ENCODE measurements at regions not wholly inside any gene's neighbourhood (a gene's known extent, or its start where the extent isn't known, plus 50 kb on each side); places are given as distances from the start of the nearest gene placed in this dataset.
"Not testable (repeated sequence)": the region's sequence is repeated elsewhere in the genome, so short reads cannot be mapped to it uniquely, and the experiment has no call there.

GRCh38 chr5:86671536-86671935, 53.8 kb downstream of the COX7C start:
- no peak for ATAC-seq (replicated peaks in 6 of 8)
- no peaks in the 10 kb centered on the region for H3K4me1 ChIP-seq (replicated peaks in 1 of 2)
- no peak overlapping the region for H3K4me3 ChIP-seq
- in situ Hi-C loops (cut with MboI; ENCODE audit: low pct_unique_long_range_greater_than_20kb in 2 of 9, low sequenced_read_pairs in 9 of 9, unreplicated experiment in 9 of 9), result no loop called here
- H3K27ac ChIP-seq, result no peak overlapping the region
- WGBS, 10 experiments, result 44 to 100% (median 87%) methylated on average over 1 to 3 of the region's 3 CpGs; no CpG with 5 or more reads in 2 of the 10 experiments

GRCh38 chr5:86674069-86674468, 56.3 kb downstream of the COX7C start:
- WGBS, 10 experiments, result 26 to 100% (median 86%) methylated on average over 1 to 4 of the region's 4 CpGs
- H3K27ac ChIP-seq, result no peak overlapping the region
- in situ Hi-C loops (cut with MboI; ENCODE audit: low pct_unique_long_range_greater_than_20kb in 2 of 9, low sequenced_read_pairs in 9 of 9, unreplicated experiment in 9 of 9), result no loop called here
- H3K4me3 ChIP-seq, result no peak overlapping the region
- peak in 3 of 8 experiments; percentile 58 to 89 (median 68) for ATAC-seq (replicated peaks in 6 of 8)
- no peaks in the 10 kb centered on the region for H3K4me1 ChIP-seq (replicated peaks in 1 of 2)

GRCh38 chr5:86675311-86675710, 57.6 kb downstream of the COX7C start:
- no peak for ATAC-seq (replicated peaks in 6 of 8)
- Histone ChIP-seq H3K27ac (no peak overlapping the region), H3K4me1 (replicated peaks in 1 of 2) (peaks cover 0 to 3% of the 10 kb centered on the region in 2 donors), H3K4me3 (no peak overlapping the region)
- in situ Hi-C loops (cut with MboI; ENCODE audit: low pct_unique_long_range_greater_than_20kb in 2 of 9, low sequenced_read_pairs in 9 of 9, unreplicated experiment in 9 of 9), result loop anchor here in 1 of 9 experiments (25.0 kb wide), 1 partner anchor 287 kb away; no protein-coding TSS in a partner anchor
- WGBS, 10 experiments, result 29 to 100% (median 75%) methylated on average over 1 to 4 of the region's 4 CpGs; no CpG with 5 or more reads in 1 of the 10 experiments

GRCh38 chr5:86679529-86679928, 61.8 kb downstream of the COX7C start:
- WGBS, 10 experiments, result 0% methylated on average over 1 of the region's 1 CpG; no CpG with 5 or more reads in 4 of the 10 experiments
- H3K27ac ChIP-seq, result no peak overlapping the region
- ATAC-seq (replicated peaks in 6 of 8), result peak; percentile 76 to 92 (median 86)
- H3K4me3 ChIP-seq, result no peak overlapping the region
- in situ Hi-C loops (cut with MboI; ENCODE audit: low pct_unique_long_range_greater_than_20kb in 2 of 9, low sequenced_read_pairs in 9 of 9, unreplicated experiment in 9 of 9), result loop anchor here in 1 of 9 experiments (25.0 kb wide), 1 partner anchor 283 kb away; no protein-coding TSS in a partner anchor
- peaks cover 0 to 3% of the 10 kb centered on the region in 2 donors for H3K4me1 ChIP-seq (replicated peaks in 1 of 2)

GRCh38 chr5:86679949-86680348, 62.2 kb downstream of the COX7C start:
- in situ Hi-C loops (cut with MboI; ENCODE audit: low pct_unique_long_range_greater_than_20kb in 2 of 9, low sequenced_read_pairs in 9 of 9, unreplicated experiment in 9 of 9), result loop anchor here in 1 of 9 experiments (25.0 kb wide), 1 partner anchor 282 kb away; no protein-coding TSS in a partner anchor
- WGBS, 10 experiments, result 0 to 100% (median 88%) methylated on average over 1 to 2 of the region's 2 CpGs; no CpG with 5 or more reads in 1 of the 10 experiments
- Histone ChIP-seq H3K4me1 (replicated peaks in 1 of 2) (peaks cover 0 to 3% of the 10 kb centered on the region in 2 donors), H3K4me3 (no peak overlapping the region), H3K27ac (no peak overlapping the region)
- no peak for ATAC-seq (replicated peaks in 6 of 8)

- in situ Hi-C loops (cut with MboI; ENCODE audit: low pct_unique_long_range_greater_than_20kb in 2 of 9, low sequenced_read_pairs in 9 of 9, unreplicated experiment in 9 of 9), result loop anchor here in 1 of 9 experiments (25.0 kb wide), 1 partner anchor 278 kb away; no protein-coding TSS in a partner anchor
- WGBS, 10 experiments, result 17 to 100% (median 86%) methylated on average over 1 to 2 of the region's 2 CpGs; no CpG with 5 or more reads in 2 of the 10 experiments
- Histone ChIP-seq H3K4me1 (replicated peaks in 1 of 2) (peaks cover 0 to 3% of the 10 kb centered on the region in 2 donors), H3K4me3 (no peak overlapping the region), H3K27ac (no peak overlapping the region)
- peak in 4 of 8 experiments; percentile 39 to 59 (median 53) for ATAC-seq (replicated peaks in 6 of 8)
Observed at GRCh38 chr5:86684222-86684621, 66.5 kb downstream of the COX7C start.

- H3K4me3 ChIP-seq, result no peak overlapping the region
- no peak for ATAC-seq (replicated peaks in 6 of 8)
- no peaks in the 10 kb centered on the region for H3K4me1 ChIP-seq (replicated peaks in 1 of 2)
- WGBS, 10 experiments, result 0 to 89% (median 80%) methylated on average over 1 of the region's 1 CpG; no CpG with 5 or more reads in 5 of the 10 experiments
- H3K27ac ChIP-seq, result no peak overlapping the region
- in situ Hi-C loops (cut with MboI; ENCODE audit: low pct_unique_long_range_greater_than_20kb in 2 of 9, low sequenced_read_pairs in 9 of 9, unreplicated experiment in 9 of 9), result loop anchor here in 1 of 9 experiments (25.0 kb wide), 1 partner anchor 276 kb away; no protein-coding TSS in a partner anchor
Observed at GRCh38 chr5:86686046-86686445, 68.3 kb downstream of the COX7C start.

GRCh38 chr5:86688406-86688805, 70.7 kb downstream of the COX7C start:
- Histone ChIP-seq H3K27ac (no peak overlapping the region), H3K4me1 (replicated peaks in 1 of 2) (no peaks in the 10 kb centered on the region), H3K4me3 (no peak overlapping the region)
- 8 to 83% (median 42%) methylated on average over 1 to 2 of the region's 2 CpGs for WGBS, 10 experiments
- in situ Hi-C loops (cut with MboI; ENCODE audit: low pct_unique_long_range_greater_than_20kb in 2 of 9, low sequenced_read_pairs in 9 of 9, unreplicated experiment in 9 of 9), result loop anchor here in 1 of 9 experiments (25.0 kb wide), 1 partner anchor 274 kb away; no protein-coding TSS in a partner anchor
- no peak for ATAC-seq (replicated peaks in 6 of 8)

GRCh38 chr5:86689103-86689729, 71.5 kb downstream of the COX7C start:
- H3K4me1 ChIP-seq (replicated peaks in 1 of 2), result no peaks in the 10 kb centered on the region
- WGBS, 10 experiments, result 0 to 67% (median 40%) methylated on average over 1 of the region's 1 CpG; no CpG with 5 or more reads in 2 of the 10 experiments
- no peak overlapping the region for H3K27ac ChIP-seq
- no peak overlapping the region for H3K4me3 ChIP-seq
- in situ Hi-C loops (cut with MboI; ENCODE audit: low pct_unique_long_range_greater_than_20kb in 2 of 9, low sequenced_read_pairs in 9 of 9, unreplicated experiment in 9 of 9), result loop anchor here in 1 of 9 experiments (25.0 kb wide), 1 partner anchor 273 kb away; no protein-coding TSS in a partner anchor
- no peak for ATAC-seq (replicated peaks in 6 of 8)

GRCh38 chr5:86709157-86709881, 91.6 kb downstream of the COX7C start:
- no peak overlapping the region for H3K4me3 ChIP-seq
- ATAC-seq (replicated peaks in 6 of 8), result peak in 1 of 8 experiments; percentile 48
- in situ Hi-C loops (cut with MboI; ENCODE audit: low pct_unique_long_range_greater_than_20kb in 2 of 9, low sequenced_read_pairs in 9 of 9, unreplicated experiment in 9 of 9), result no loop called here
- no peak overlapping the region for H3K27ac ChIP-seq
- no peaks in the 10 kb centered on the region for H3K4me1 ChIP-seq (replicated peaks in 1 of 2)
- 0 to 75% (median 21%) methylated on average over 1 of the region's 1 CpG; no CpG with 5 or more reads in 6 of the 10 experiments for WGBS, 10 experiments

GRCh38 chr5:86716121-86716520, 98.4 kb downstream of the COX7C start:
- no peak for ATAC-seq (replicated peaks in 6 of 8)
- H3K4me3 ChIP-seq, result no peak overlapping the region
- 0 to 100% (median 80%) methylated on average over 1 to 2 of the region's 2 CpGs; no CpG with 5 or more reads in 3 of the 10 experiments for WGBS, 10 experiments
- H3K4me1 ChIP-seq (replicated peaks in 1 of 2), result no peaks in the 10 kb centered on the region
- H3K27ac ChIP-seq, result no peak overlapping the region
- in situ Hi-C loops (cut with MboI; ENCODE audit: low pct_unique_long_range_greater_than_20kb in 2 of 9, low sequenced_read_pairs in 9 of 9, unreplicated experiment in 9 of 9), result no loop called here

- H3K27ac ChIP-seq; ATAC-seq (replicated peaks in 6 of 8); H3K4me3 ChIP-seq; H3K4me1 ChIP-seq (replicated peaks in 1 of 2); in situ Hi-C loops (cut with MboI; ENCODE audit: low pct_unique_long_range_greater_than_20kb in 2 of 9, low sequenced_read_pairs in 9 of 9, unreplicated experiment in 9 of 9): not testable (repeated sequence)
- WGBS, 10 experiments, result 0 to 100% (median 83%) methylated on average over 1 to 9 of the region's 20 CpGs
Observed at GRCh38 chr5:86731319-86732117, 113.8 kb downstream of the COX7C start.

Data from motor neuron (in vitro differentiated cells).